Epithelial cell of esophagus (primary cell): ENCODE measurements at regions not wholly inside any gene's neighbourhood (a gene's known extent, or its start where the extent isn't known, plus 50 kb on each side); places are given as distances from the start of the nearest gene placed in this dataset.

Experiments
- DNase-seq: peaks from one replicate; pipeline ENCODE4 v3.0.0; 2010; ENCODE audit warnings: low read depth
- H3K4me3 ChIP-seq: 2 replicates; pipeline ENCODE4 v1.5.1; 2011; ENCODE audit warnings: mild to moderate bottlenecking, low read length, control low read depth
- TF ChIP-seq, protein P1 (sequence below): IDR thresholded peaks from 2 replicates; pipeline ENCODE4 v1.5.1; 2011; ENCODE audit warnings: low read depth, mild to moderate bottlenecking, low read length, control low read depth, inconsistent platforms; ENCODE audit not compliant: insufficient read depth; ENCODE audit errors: missing control alignments

GRCh38 chr2:146221826-146222225 lies 1623.0 kb upstream of the ACVR2A start:
- no peak for DNase-seq
- TF ChIP-seq, protein P1, sequence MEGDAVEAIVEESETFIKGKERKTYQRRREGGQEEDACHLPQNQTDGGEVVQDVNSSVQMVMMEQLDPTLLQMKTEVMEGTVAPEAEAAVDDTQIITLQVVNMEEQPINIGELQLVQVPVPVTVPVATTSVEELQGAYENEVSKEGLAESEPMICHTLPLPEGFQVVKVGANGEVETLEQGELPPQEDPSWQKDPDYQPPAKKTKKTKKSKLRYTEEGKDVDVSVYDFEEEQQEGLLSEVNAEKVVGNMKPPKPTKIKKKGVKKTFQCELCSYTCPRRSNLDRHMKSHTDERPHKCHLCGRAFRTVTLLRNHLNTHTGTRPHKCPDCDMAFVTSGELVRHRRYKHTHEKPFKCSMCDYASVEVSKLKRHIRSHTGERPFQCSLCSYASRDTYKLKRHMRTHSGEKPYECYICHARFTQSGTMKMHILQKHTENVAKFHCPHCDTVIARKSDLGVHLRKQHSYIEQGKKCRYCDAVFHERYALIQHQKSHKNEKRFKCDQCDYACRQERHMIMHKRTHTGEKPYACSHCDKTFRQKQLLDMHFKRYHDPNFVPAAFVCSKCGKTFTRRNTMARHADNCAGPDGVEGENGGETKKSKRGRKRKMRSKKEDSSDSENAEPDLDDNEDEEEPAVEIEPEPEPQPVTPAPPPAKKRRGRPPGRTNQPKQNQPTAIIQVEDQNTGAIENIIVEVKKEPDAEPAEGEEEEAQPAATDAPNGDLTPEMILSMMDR = no peak
- no peak overlapping the region for H3K4me3 ChIP-seq

GRCh38 chr2:146220957-146221356 lies 1623.9 kb upstream of the ACVR2A start:
- H3K4me3 ChIP-seq = no peak overlapping the region
- TF ChIP-seq, protein P1 = no peak
- no peak for DNase-seq

- no peak for DNase-seq
- TF ChIP-seq, protein P1 = no peak
- no peak overlapping the region for H3K4me3 ChIP-seq
Observed at GRCh38 chr2:146214394-146214929, 1630.4 kb upstream of the ACVR2A start.

GRCh38 chr2:146213674-146214073 lies 1631.2 kb upstream of the ACVR2A start:
- H3K4me3 ChIP-seq = no peak overlapping the region
- DNase-seq = no peak
- TF ChIP-seq, protein P1 = no peak

- TF ChIP-seq, protein P1 = no peak
- H3K4me3 ChIP-seq = no peak overlapping the region
- DNase-seq = no peak
Observed at GRCh38 chr2:146212602-146213001, 1632.2 kb upstream of the ACVR2A start.

GRCh38 chr2:146209842-146210275 lies 1635.0 kb upstream of the ACVR2A start:
- DNase-seq = no peak
- H3K4me3 ChIP-seq = no peak overlapping the region
- TF ChIP-seq, protein P1 = no peak

DNA sequence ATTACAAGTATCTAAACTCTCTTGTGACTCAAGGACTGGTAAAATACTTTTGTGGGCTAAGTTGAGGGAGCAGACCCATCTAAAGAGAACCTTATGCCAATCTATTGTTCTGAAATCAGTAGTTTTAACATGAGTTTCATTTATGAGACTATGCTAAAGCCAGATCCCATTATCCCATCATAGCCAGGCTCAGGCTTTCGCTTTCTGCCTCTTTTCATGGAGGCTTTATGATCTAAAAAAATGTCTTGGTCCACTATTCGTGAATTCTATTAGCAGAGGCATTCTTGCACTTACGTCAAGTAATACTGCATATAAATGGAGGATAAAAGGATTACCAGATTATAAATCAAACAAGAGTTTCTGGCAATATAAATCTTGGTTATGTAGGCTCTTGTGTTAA lies 1636.9 kb upstream of the ACVR2A start:
- TF ChIP-seq, protein P1 = no peak
- DNase-seq = no peak
- no peak overlapping the region for H3K4me3 ChIP-seq
